ENCODE measurements at regions not wholly inside any gene's neighbourhood (a gene's known extent, or its start where the extent isn't known, plus 50 kb on each side); places are given as distances from the start of the nearest gene placed in this dataset.

GRCh38 chr5:87754009-87754757, 341.5 kb upstream of the CCNH start:
- TF ChIP-seq REST (IDR thresholded peaks at IDR 0.05), result no peak
- TF ChIP-seq RNF2 (IDR thresholded peaks at IDR 0.05; ENCODE audit: borderline replicate concordance, low read depth), result no peak
- TF ChIP-seq BCL3 (IDR thresholded peaks at IDR 0.05), result no peak
- no peak for TF ChIP-seq CTCF (IDR thresholded peaks at IDR 0.05)
- no peak for TF ChIP-seq EP300 (IDR thresholded peaks at IDR 0.05)
- TF ChIP-seq MAX (IDR thresholded peaks at IDR 0.05), result no peak
- TF ChIP-seq HOXA7 (CRISPR knock-in tag; IDR thresholded peaks at IDR 0.05), result no peak
- no peak for TF ChIP-seq POLR2A (IDR thresholded peaks at IDR 0.05; ENCODE audit: low read length)
- no peak for TF ChIP-seq RFX5 (IDR thresholded peaks at IDR 0.05)
- no peak for TF ChIP-seq USF2 (IDR thresholded peaks at IDR 0.05)
- no peak for TF ChIP-seq MYC (IDR thresholded peaks at IDR 0.05; ENCODE audit: borderline replicate concordance, low read length)
